ENCODE measurements at regions not wholly inside any gene's neighbourhood (a gene's known extent, or its start where the extent isn't known, plus 50 kb on each side); places are given as distances from the start of the nearest gene placed in this dataset.

DNA sequence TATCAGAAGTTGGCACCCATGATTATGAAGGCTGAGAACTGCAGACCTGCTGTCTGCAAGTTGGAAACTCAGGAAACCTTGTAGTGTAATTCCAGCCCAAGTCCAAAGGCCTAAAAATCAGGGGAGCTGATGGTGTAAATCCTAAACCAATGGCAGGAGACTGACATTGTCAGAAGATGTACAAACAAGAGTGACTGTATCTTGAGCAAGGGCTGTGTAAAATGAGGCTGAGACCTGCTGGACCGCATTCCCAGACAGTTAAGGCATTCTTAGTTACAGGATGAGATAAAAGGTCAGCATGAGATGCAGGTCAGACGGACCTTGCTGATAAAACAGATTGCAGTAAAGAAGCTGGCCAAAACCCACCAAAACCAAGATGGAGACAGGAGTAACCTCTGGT, 147.7 kb downstream of the COG6 start:
- TF ChIP-seq ELF4 (CRISPR knock-in tag; IDR thresholded peaks at IDR 0.05; ENCODE audit: low read depth) (no peak), RELA (CRISPR knock-in tag; IDR thresholded peaks at IDR 0.05; ENCODE audit: borderline replicate concordance) (no peak), NR2C2 (CRISPR knock-in tag; IDR thresholded peaks at IDR 0.05) (no peak), MYBL2 (CRISPR knock-in tag; IDR thresholded peaks at IDR 0.05) (no peak)
- TF ChIP-seq, protein P1, sequence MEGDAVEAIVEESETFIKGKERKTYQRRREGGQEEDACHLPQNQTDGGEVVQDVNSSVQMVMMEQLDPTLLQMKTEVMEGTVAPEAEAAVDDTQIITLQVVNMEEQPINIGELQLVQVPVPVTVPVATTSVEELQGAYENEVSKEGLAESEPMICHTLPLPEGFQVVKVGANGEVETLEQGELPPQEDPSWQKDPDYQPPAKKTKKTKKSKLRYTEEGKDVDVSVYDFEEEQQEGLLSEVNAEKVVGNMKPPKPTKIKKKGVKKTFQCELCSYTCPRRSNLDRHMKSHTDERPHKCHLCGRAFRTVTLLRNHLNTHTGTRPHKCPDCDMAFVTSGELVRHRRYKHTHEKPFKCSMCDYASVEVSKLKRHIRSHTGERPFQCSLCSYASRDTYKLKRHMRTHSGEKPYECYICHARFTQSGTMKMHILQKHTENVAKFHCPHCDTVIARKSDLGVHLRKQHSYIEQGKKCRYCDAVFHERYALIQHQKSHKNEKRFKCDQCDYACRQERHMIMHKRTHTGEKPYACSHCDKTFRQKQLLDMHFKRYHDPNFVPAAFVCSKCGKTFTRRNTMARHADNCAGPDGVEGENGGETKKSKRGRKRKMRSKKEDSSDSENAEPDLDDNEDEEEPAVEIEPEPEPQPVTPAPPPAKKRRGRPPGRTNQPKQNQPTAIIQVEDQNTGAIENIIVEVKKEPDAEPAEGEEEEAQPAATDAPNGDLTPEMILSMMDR (IDR thresholded peaks at IDR 0.05): no peak
- TF ChIP-seq, protein P2, sequence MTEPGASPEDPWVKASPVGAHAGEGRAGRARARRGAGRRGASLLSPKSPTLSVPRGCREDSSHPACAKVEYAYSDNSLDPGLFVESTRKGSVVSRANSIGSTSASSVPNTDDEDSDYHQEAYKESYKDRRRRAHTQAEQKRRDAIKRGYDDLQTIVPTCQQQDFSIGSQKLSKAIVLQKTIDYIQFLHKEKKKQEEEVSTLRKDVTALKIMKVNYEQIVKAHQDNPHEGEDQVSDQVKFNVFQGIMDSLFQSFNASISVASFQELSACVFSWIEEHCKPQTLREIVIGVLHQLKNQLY (CRISPR knock-in tag; IDR thresholded peaks at IDR 0.05): no peak
- TF ChIP-seq, protein P3, sequence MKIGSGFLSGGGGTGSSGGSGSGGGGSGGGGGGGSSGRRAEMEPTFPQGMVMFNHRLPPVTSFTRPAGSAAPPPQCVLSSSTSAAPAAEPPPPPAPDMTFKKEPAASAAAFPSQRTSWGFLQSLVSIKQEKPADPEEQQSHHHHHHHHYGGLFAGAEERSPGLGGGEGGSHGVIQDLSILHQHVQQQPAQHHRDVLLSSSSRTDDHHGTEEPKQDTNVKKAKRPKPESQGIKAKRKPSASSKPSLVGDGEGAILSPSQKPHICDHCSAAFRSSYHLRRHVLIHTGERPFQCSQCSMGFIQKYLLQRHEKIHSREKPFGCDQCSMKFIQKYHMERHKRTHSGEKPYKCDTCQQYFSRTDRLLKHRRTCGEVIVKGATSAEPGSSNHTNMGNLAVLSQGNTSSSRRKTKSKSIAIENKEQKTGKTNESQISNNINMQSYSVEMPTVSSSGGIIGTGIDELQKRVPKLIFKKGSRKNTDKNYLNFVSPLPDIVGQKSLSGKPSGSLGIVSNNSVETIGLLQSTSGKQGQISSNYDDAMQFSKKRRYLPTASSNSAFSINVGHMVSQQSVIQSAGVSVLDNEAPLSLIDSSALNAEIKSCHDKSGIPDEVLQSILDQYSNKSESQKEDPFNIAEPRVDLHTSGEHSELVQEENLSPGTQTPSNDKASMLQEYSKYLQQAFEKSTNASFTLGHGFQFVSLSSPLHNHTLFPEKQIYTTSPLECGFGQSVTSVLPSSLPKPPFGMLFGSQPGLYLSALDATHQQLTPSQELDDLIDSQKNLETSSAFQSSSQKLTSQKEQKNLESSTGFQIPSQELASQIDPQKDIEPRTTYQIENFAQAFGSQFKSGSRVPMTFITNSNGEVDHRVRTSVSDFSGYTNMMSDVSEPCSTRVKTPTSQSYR (CRISPR knock-in tag; IDR thresholded peaks at IDR 0.05): no peak
